T-helper 22 cell (primary cell): ENCODE measurements at regions not wholly inside any gene's neighbourhood (a gene's known extent, or its start where the extent isn't known, plus 50 kb on each side); places are given as distances from the start of the nearest gene placed in this dataset.

Source experiments
- DNase-seq: peaks from one replicate; pipeline ENCODE4 v3.0.0-alpha.2; 2020; ENCODE audit warnings: low read depth

DNA sequence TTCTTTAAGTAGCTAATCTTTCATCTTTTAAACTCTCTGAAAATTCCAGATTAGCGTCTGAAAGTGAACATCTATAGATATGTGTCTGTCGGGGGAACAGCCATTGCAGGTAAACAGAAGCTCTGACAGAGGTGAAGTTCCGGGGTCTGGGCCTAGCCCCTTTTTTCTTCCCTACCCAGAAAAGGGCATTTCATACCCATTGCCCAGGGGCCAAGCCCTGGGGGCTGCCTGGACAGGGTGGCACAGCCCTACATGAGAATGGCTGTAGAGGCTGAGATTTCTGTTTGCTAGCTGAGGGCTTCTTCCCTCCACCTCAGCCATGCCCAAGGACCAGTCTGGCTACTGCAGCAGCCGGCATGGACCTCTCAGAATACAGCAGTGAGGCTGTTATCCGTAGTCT lies 327.0 kb upstream of the PLET1 start:
- no peak for DNase-seq

DNA sequence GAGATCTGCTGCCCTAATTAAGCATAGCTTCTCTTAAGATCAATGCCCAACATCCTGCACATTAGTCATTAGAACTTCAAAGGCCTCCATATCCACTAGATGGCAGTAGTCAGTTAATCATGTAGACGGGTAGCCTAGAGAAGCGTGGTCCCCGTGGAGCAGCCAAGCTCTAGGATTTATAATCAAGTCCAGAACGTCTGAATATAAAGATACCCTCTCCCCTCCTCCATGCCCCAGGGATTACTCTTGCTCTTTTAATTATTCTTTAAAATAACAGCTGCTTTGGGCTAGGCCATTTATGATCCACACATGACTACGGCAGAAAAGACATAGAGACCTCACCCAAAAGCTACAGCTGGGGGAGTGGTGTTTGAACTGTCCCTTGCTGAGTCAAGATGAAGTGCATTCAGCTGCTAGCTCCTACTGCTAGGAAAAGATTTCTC lies 327.6 kb upstream of the PLET1 start:
- no peak for DNase-seq

DNA sequence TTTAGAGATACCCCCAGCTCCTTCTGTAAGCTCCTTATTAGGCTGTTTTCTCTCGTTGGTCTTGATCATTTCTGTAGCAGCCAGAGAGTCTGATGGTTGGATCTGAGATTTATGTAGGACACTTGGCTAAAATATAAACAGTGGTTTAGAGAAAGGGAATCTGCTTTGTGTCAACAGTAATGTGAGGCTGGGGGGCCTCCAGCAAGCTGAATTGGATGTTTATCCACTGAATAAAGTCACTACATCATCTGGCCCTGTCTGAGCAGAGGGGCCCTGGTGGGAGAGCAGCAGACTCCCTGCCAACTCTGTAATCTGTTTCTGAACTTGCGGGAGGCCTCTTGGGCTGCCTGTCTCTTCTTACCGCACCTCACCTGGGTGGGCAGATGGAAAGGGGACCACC lies 328.5 kb upstream of the PLET1 start:
- no peak for DNase-seq

DNA sequence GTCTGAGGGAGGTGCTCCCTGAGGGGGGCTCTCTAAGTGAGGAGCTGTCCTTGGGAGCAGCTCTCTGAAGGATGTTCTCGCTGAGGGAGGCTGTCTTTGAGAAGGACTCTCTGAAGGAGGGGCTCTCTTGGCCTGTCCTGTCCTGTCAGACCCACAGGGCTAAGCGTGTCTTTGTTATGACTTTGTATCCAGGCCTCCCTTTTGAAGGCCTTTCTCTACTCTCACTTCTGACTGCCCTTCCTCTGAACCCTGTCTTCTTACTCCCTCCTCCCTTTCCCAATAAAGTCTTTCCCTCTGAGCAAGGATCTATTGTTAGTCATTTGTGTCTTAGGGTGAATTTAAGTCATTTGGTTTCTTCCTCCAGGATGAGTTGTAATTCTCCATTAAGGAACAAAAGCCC lies 330.1 kb upstream of the PLET1 start:
- DNase-seq: no peak

DNA sequence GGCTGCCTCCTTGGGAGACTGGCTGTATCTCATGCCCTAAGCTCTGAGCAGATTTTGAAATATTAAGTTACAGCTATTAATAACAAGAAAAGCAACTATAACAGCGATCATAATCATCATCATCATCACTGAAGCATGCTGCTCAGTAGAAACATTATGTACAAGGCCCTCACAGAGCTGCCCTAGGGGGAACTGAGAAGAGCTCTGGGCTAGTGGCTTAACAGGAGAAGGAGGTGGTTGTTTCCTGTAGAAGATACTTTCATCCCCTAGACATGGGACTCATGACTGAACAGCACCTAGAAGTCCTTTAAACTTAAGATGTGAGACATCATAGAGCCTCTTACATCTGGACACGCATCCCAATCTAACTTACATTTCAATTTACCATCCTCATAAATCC lies 332.8 kb upstream of the PLET1 start:
- no peak for DNase-seq

DNA sequence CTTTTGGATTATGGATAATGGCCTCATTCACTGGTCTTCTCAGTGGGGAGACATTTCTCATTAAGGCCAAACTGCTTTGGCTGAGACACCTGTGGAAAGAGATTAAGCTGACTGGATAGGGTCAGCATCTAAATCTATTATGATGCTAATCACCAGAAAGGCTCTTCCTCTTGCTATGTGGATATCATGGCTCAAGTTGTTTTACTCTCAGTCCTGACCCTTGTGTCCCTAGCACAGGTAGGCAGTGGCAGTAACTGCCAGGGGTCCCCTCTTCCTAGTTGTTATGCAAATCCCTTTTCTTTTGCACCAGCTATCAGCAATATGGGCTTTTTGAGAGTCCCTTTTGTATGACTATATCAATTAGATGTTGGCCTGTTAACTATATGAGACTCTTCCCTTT lies 335.7 kb upstream of the PLET1 start:
- DNase-seq: no peak

DNA sequence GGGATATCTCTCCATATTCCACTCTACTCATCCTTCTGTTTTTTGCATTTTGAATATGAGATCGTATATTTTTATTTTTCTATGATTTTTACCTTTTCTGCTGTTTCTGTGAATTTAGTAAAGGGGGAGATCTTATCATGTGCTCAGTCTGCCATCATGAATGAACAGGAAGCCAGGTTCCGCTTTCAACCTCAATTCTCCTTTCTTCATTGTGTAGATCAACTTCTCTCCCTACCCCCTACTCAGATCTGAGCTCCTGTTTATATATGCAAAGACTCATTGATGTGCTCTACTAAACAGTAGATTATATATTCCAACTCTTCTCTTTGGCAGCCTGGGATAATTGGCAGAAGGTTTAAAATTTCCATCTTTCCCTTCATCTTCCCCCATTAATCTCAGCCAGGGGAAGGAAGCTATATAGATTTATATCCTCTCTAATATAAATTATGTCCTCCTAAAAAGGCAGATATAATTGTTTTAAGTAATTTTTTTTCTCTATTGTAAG lies 336.7 kb upstream of the PLET1 start:
- DNase-seq: no peak

DNA sequence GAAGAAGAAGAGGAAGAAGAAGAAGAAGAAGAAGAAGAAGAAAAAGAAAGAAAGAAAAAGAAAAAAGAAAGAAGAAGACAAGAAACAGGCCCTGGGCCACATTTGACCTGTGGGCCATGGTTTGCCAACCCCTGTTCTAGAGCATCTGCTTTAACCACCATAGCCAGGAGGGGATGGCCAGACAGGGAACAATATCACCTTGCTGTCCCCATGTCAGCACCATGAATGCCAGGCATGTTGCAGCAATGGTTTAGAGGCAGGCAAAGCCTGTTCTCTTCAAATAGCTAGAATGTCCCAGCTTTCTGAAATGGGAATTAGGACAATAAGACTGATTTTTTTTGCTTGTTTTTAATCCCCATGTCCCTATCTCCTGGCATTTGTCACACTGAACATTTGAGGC lies 338.6 kb upstream of the PLET1 start:
- no peak for DNase-seq

DNA sequence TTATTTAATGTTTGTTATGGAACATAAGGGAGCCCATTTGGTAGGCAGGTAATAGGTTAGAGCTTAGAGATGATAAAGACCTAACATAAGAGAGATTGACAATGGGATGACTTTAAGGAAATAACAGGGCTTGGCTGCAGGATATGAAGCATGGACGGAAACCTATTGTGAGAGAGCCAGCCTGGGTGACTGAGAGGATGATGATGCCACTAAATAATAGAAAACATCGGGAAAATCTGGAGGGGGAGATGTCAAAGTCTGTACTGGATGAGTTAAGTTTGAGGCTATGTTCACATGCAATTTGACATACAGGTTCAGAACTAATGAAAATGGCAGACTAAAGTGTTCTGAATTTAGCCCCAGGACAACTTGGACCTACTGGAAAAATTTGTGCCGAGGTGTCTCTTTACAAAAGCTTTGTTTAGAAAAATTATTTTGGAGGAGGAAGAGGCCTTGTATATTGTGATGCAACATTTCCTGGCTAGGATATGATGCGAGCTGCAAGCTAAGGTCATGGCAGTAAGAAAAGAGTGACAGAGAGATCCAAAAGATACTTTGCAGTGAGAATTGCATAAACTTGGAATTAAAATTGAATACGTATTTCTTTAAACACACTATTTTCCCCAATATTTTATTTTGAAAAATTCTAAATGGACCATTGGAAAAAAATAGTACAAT lies 339.3 kb upstream of the PLET1 start:
- no peak for DNase-seq

DNA sequence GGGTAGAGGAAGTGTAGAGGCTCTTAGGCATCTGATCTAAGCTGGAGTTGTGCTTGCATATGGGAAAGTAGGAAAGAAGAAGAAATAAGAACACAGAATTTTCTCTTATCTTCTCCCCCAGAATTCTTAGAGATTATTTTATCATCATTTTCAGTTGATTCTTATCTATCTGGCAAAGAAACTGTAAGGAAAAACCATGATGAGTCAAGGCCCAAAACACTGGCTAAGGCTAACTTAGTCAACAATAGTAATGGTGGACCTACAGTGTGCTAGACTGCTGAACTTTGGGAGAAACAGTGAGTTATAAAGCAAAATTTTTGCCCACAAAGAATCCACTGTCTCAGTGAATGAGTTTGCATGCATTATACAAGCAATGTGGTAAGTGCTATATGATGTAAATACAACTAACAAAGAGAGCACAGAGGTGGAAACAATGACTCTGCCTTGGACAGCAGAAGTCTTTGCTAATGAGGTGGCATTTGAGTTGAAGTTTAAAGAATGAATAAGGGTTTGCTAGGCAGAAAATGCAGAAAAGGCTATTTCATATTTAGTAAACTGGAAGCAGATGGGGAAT lies 344.5 kb upstream of the PLET1 start:
- DNase-seq: no peak

DNA sequence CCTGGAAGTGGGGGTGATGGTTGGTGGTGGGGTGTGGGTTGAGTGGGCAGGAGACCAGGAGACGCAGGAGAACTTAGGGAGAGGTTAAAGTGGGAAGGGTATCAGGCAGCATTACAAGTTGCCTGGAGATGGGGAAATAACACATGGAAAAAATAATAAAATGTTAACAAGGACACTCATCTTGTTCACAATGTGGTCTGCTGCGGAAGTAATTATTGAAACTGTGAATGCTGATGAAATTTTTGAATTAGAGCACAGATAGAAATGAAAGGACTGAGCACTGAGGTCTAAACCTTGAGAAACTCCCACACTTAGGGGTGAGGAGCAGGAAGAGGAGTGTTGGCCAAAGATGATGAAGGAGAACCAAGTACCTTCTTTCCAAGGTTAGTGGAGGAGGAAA lies 346.0 kb upstream of the PLET1 start:
- no peak for DNase-seq

DNA sequence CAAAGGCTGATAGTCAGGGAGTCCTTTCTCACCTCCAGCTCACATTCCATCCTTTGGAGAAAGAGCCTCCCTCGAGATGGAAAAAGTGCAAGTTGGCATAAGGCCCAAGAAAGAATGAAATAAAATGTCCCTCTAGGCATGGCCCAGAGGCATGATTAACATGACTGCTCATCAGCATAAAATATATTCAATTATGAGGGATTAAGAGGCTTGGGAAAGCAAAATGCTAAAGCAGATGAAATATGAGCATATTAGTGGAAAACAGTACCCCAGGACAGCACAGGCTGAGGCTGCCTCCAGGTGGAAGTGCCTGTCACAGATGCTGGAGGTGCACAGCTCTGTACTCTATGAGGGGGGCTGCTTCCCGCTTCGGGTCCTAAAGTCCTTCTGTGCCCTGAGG lies 347.8 kb upstream of the PLET1 start:
- DNase-seq: no peak

DNA sequence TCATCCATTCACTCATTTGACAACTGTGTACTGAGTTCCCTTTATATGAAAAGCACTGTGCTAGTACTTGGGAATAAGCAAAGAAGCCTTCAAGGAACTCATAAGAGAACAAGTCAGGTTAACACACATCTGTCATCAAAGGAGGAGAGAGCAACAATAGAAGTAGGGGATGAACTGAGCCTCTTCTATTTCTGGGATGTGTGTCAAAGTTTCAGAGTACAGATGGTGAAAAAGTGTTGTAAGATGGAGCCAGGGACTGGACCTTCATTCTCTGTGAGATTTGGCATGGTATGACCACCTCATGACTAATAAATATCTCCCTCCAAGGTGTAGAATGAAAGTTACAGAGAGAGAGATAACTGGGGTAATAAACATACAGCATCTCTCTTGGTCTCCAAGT lies 349.8 kb upstream of the PLET1 start:
- DNase-seq: no peak

DNA sequence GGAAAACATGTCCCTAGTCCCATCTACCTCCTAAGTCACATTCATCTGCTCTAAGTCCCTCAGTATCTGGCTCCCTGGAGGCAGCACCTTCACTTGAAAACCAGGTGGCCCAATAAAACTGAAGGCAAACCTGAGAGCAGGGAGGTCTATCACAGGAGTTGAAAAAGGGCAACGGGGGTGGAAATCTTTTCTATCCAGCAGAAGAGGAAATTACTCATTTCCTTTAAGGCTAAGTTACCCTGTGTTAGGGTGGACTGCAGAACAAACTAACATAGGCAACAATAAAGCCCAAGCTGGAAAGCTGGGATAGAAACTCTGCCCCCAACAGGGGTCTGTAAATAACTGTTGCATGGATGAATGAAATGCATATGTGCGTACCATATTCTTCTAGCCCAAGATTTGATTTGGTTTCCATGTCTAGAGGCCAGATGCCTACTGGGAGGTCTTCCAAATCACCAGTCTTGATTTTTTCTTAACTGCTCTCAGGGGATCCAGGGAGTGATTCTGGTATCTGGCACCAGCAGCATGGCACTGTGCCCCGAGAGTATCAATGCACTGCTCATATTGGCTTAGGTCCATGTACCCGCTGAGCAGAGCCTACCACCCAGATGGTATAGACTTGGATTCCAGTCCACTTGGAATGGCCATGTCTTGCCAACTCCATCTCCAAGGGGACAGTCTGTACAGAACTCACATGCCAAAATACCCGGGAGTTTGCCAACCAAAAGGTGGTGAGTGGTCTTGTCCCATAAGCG lies 350.0 kb upstream of the NCAM1 start:
- no peak for DNase-seq

DNA sequence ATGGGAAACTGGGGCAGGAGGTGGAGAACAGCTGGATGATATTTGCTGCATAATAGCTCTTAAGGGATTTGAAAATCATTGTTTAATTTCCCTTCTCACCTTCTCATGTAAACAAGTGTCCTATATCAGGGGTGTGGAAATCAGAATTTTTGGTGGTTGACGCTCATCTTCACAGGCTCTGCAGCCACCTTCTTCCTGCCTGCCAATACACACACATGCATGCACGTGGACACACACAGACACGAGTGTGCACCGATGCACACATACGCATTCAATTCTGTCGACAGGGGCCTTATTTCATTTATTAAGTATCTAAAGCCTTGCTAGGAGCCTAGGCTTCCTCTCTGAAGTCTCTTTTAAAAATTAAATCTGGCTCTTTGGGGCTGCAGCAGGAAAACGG lies 349.4 kb upstream of the NCAM1 start:
- no peak for DNase-seq

DNA sequence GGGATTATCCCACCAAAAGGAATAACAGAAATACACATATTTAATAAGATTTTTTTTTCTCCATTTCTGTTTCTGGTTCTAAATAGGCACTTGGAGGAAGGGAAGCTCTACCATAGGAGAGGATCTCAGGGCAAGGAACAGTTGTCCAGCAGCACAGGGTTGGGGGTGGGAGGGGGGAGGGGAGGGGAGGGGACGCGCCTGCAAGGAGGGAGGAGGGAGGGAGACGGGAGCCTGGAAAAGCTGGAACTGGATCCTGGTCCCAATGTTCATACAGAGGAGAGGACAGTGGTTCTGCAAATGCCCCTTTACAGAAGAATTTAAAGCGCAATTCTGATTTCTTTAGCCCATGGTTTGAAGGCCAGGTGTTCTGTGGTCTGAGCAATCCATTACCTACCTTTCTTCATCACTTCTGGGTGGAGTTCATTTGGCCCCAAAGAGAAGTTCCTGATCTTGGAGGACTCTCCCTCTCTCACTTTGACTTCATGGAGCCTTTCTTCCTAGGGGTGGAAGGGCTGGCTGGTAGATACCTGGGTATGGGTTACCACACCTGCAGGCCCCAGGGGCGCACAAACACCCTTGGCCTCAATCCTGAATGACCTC lies 348.9 kb upstream of the NCAM1 start:
- no peak for DNase-seq

DNA sequence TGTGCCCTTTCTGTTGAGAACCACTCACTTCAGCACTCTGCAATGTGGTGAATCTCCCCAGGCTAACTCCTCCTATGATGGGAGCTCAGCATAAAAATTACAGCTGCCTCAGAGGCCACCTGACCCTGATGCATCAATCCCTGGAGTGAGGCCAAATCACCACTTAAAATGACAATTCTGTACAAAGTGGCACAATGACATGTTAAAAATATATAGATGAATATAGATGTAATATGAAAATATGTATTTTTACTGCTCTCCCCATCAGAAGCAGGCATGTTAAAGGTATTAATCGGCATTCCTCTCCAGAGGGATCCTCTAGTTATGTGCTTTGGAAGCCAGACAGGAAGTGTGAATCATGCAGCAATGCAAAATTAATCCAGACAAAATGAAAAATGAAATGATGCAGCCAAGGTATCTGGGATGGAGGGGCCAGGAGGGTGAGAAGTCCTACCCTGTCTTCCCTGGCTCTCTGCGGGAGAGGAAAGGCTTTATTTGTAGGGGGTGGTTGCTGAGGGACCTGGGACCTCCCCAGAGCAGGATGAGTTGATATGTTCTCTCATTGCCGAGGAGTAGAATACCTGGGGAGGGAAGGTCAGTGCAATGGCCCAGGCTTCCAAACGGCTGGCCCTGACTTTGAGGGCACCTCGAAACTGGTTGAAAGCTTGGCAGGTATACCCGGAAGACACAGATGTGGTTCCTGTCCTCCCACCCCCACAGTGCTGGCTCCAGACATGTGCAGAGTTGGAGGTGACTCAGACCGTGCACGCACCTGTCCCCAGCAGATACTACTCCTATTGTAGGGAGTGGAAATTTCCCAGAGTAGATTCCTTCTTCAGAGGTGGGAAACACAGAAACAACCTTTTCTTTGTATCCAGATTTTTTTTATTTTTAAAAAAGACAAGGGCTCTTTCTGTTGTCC lies 347.9 kb upstream of the NCAM1 start:
- no peak for DNase-seq

DNA sequence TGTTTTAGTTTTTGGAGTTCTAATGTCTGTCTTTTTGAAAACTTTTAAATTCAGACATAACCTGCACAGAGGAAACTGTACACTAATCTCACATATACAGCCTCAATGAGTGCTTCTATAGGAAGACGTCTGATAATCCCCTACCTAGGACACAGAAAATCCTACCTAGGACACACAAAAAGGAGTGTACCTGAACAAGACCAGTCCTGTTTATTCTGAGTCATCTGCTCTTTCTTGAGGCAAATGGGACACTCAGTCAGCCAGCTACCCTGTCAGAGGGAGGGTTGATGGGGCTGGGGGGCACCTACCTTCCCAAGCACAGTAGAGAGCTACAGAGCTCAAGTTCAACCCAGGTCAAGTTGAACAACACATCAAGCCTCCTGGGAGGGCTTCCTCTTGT lies 346.6 kb upstream of the NCAM1 start:
- DNase-seq: no peak

DNA sequence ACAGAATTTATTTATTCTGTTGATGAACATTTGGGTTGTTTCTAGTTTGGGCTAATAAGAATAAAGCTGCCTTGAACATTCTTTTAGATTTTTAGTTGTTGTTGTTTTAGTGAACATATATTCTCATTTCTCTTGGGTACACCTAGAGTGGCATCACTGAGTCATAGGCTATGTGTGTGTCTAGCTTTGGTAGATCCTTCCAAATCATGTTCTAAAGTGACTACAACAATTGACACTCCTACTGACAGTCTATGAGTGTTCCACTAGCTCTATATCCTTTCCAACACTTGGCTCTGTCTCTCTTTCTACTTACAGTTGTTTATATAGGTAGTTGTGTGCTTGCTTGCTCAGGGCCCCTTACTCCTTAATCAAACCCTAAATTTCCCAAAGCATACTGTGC lies 346.0 kb upstream of the NCAM1 start:
- DNase-seq: no peak

DNA sequence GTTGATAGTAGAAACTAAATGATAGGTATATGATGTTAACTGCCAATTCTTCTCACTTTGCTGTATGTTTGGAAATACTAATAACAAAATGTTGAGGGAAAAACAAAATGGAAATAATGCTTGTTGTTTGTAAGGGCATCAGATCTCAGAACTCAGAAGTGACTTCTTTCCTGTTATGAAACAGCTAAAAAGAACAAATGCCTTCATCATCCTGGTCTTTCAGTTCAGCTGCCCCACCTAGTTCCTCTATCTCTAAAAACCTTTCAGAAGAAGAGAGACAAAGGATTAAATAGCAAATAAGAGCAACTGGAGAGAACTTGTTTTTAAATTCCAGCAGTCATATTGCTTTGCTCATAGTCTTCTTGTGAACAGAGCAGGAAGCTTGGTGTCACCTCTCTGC lies 345.3 kb upstream of the NCAM1 start:
- DNase-seq: no peak

DNA sequence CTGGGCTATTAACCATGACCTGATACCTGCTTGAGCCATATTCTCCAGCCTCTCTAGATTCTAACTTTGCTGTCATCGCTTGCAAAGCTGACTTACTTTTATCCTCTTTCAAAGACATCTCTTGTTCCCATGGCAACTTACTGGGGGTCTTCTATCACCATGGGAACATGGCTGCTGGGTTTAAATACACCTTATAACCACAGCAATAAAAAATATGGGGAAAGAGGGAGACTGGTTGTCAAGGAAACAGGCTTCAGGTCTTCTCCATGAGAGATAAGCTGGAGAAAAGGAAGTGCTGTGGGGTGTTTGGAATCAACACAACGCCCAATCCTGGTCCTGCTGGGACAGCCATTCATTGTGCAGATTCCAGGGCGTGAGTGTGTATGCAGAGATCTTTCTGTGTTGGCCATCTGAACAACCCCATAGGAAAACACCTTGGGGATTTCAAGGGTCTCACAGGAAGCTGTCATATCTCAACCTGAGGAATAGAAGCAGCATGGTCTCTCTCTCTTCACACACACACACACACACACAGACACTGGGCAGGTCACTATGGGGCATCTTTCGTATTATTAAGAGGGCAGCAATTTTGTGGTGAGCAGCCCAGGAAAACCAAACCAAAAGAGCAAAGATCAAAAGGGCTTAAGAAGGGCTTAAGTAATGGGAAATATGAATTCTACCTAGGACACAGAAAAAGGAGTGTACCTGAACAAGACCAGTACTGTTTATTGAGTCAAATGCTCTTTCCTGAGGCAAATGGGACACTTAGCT lies 344.7 kb upstream of the NCAM1 start:
- DNase-seq: no peak
